GM18498 (cell line): ENCODE measurements at regions not wholly inside any gene's neighbourhood (a gene's known extent, or its start where the extent isn't known, plus 50 kb on each side); places are given as distances from the start of the nearest gene placed in this dataset.
"Not testable (repeated sequence)": the region's sequence is repeated elsewhere in the genome, so short reads cannot be mapped to it uniquely, and the experiment has no call there.

Experiments
- ATAC-seq: cut with Tn5 transposase; IDR thresholded peaks from one replicate; pipeline ENCODE4 v1.9.1; 2021; ENCODE audit warnings: mild to moderate bottlenecking, moderate library complexity; ENCODE audit not compliant: unreplicated experiment

DNA sequence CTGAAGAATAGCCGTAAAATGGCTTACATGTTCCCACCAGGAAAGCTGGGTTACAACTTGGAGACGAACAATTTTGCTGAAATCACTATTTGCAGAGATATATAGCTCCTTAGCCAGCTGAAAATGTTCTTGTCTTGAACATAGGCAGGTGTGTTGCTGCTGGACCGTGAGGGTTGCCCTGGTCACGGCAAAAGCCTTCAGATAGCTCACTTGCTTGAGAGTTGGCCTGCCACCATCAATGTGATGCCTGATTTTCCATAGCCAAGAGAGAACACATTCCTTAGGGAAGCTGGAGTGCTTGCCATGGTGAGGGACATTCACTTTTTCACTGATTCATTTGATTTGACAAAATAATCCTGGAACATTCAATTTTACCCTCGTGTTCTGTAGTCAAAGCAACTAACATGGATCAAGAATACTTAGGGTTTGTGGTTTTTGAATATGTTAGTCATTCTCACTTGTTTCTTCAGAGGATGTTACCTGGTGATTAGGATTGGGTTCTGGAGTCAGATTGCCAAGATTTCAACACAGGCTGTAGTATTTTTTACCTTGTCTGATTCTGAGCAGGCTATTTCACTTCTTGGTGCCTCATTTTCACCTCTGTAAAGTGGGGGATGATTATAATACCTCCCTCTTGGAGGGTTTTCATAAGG lies 536.9 kb downstream of the RAPGEF2 start:
- no peak for ATAC-seq

- no peak for ATAC-seq
Observed at GRCh38 chr4:159649237-159649636, 546.4 kb downstream of the RAPGEF2 start.

- no peak for ATAC-seq
Observed at GRCh38 chr4:159652871-159653270, 550.0 kb downstream of the RAPGEF2 start.

GRCh38 chr4:159655547-159655946 lies 552.7 kb downstream of the RAPGEF2 start:
- no peak for ATAC-seq

GRCh38 chr4:159669094-159669493 lies 566.2 kb downstream of the RAPGEF2 start:
- ATAC-seq, result no peak

GRCh38 chr4:159673221-159673620 lies 570.3 kb downstream of the RAPGEF2 start:
- ATAC-seq, result no peak

DNA sequence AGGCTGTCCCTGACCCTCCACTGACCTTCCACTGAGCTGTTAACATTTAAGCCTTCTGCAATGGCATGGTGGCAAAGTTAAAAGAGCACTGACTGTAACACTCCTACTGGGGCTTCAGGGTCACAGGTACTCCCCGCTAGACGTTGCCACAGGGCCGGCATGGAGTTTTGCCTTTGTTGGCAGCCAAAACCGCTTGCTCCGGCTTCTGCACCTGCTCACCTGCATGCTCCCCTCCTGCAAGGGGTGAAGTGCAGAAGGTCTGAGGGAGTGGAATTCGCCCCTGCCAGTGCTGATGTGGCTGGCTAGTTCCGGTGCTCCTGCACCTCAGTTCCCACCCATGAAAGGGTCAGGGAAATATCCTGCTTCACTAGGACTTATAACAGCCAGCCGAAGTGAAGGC lies 571.4 kb downstream of the RAPGEF2 start:
- no peak for ATAC-seq

- no peak for ATAC-seq
Observed at GRCh38 chr4:159677521-159677920, 574.6 kb downstream of the RAPGEF2 start.

- no peak for ATAC-seq
Observed at GRCh38 chr4:159682996-159683395, 580.1 kb downstream of the RAPGEF2 start.

DNA sequence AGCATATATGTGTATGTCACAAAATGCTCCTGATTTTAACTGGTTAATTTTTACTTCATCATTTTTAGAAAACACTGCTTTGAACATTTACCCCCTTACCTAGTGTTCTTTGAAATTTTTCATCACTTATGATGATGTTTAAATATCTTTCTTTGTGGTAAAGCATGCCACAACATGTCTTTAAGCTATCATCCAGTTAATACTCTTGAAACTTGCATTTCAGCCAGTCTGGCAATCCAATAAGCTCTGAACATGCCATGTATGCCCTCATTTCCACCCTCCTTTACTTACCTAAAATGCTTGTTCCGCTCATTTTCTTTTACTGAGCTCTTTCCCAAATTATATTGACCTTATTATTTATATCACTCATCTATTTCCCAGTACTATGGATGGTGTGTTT lies 581.2 kb downstream of the RAPGEF2 start:
- ATAC-seq, result no peak

GRCh38 chr4:159685340-159686092 lies 582.6 kb downstream of the RAPGEF2 start:
- no peak for ATAC-seq

- no peak for ATAC-seq
Observed at GRCh38 chr4:159689526-159689925, 586.6 kb downstream of the RAPGEF2 start.

- ATAC-seq, result no peak
Observed at GRCh38 chr4:159697322-159698283, 594.7 kb downstream of the RAPGEF2 start.

- no peak for ATAC-seq
Observed at GRCh38 chr4:159698336-159698735, 595.5 kb downstream of the RAPGEF2 start.

DNA sequence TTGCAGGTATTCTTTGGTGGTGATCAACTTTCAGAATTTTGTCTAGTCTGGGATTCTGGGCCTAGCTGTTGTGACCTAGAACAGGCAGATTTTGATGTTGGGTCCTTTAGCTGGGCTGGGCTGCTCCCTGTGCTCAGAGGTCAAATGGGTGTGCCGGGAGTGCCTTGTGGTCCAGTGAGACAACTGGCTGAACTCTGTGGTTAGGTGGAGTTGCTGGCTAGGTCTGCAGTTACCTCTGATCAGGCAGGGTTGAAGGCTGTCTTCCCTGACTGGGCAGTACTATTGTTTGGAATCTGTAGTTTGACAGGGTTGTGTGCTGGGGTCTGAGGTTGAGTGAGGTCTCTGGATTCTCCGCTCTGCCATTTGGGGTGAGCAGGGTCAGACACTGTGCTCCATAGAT lies 599.3 kb downstream of the RAPGEF2 start:
- no peak for ATAC-seq

GRCh38 chr4:159705334-159705733 lies 602.5 kb downstream of the RAPGEF2 start:
- ATAC-seq, result no peak

- ATAC-seq, result no peak
Observed at GRCh38 chr4:159706704-159707103, 603.8 kb downstream of the RAPGEF2 start.

- not testable (repeated sequence) for ATAC-seq
Observed at GRCh38 chr4:159715180-159715579, 612.3 kb downstream of the RAPGEF2 start.

DNA sequence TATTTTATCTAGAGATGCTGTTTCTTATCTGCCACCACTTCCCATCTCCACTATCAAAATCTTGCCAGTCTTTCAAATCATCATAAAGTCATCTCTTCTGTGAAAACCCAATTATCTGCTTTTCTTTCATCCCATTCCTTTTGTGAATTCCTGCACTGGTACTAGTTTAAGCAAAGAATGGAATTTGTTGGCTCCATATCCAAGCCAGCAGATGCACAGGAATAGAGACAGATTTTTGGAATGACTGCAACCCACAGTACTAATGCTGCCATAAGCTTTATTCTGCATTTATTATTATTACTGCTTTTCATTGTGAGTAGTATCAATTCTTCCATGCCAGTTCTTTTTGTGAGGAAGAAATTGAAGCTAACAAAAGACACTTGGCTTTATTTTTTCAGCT lies 616.7 kb downstream of the RAPGEF2 start:
- no peak for ATAC-seq

DNA sequence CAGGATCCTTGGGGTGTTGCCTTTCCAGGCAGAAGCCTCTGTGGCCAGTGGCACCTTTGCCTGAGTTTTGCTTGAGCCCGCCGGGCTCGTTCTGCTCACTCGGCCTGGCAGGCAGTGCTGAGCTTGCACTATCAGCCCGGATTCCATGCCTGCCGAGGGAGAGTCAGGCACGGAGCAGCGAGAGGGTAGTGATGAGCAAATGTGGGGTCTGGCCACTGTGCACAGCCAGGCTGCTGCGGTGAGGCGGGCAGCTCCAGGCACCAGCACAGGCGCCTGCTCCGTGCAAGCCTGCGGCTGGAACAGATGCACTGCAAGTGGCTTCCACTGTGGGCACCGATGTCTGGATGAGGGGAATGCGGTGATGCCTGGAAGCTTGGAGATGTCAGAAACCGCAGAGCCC lies 619.2 kb downstream of the RAPGEF2 start:
- no peak for ATAC-seq

DNA sequence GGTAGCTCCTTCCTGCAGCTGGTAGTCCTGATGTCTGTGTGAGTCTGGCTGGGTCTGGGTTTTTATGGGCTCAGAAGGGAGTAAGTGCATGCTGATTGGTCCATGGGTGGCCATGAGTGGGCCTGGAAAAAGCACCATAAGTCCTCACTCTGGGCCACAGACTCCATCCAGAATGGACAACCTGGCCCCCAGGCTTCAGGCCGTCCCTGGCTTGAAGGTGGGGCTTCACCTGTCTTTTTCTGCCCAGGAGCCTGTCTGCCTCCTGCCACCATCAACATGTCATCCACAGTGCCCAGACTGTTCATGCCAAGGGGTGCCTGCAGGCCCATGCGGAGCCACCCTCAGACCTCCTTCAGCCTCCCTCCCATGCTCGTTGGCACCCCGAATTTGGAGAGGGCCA lies 620.0 kb downstream of the RAPGEF2 start:
- ATAC-seq, result no peak
